HepG2 (cell line): ENCODE measurements at regions not wholly inside any gene's neighbourhood (a gene's known extent, or its start where the extent isn't known, plus 50 kb on each side); places are given as distances from the start of the nearest gene placed in this dataset.

Experiments
- ATAC-seq: fragments of 200-7000 bp; cut with Tn5 transposase; 3 replicates; pipeline ENCODE4 v1.9.1; 2020; ENCODE audit warnings: mild to moderate bottlenecking, moderate library complexity
- BruUV-seq: library from RNA; stranded (reverse); fragments of 400-500 nt; replicated peaks from 2 replicates; lab custom pipeline; 2021; lab: Mats Ljungman, UMichigan
- CTCF ChIA-PET: fragments of 300-600 bp; formaldehyde crosslinking; extraction: SDS; loops from one replicate; lab custom pipeline; 2021; ENCODE audit warnings: low total read pairs, inconsistent platforms, low intra/inter-chr PET ratio; lab: Yijun Ruan, JAX
- POLR2A ChIA-PET: fragments of 350-600 bp; sonication (Branson Sonifier 250); formaldehyde crosslinking; loops from one replicate; lab custom pipeline; 2020; ENCODE audit warnings: antibody characterized with exemption, inconsistent platforms; lab: Yijun Ruan, JAX
- DNase-seq: peaks from one replicate; pipeline ENCODE4 v3.0.0-alpha.2; 2015; ENCODE audit warnings: low spot score
- FAIRE-seq: peaks from 3 replicates; lab custom pipeline; 2011; peaks lifted over from hg19 to GRCh38; lab: Jason Lieb, UNC
- H2AFZ ChIP-seq: one replicate; pipeline ENCODE4 v1.6.1; 2011; ENCODE audit warnings: low read length, inconsistent platforms
- H3K27ac ChIP-seq: fragments of 300-600 bp; 3 replicates; pipeline ENCODE4 v1.8.0; 2011; ENCODE audit warnings: mixed run types, mild to moderate bottlenecking, mixed read lengths, low read length, inconsistent platforms; ENCODE audit not compliant: insufficient read depth; ENCODE audit errors: extremely low read length
- H3K27me3 ChIP-seq, 2 experiments: fragments of 200-600 bp in 1 of 2; 2 replicates in 1 of 2; 3 replicates in 1 of 2; pipeline versions ENCODE4 v1.6.0 to v1.8.0; 2011; ENCODE audit warnings: low read length in 2 of 2, mild to moderate bottlenecking in 2 of 2, moderate library complexity in 2 of 2, inconsistent platforms in 1 of 2; ENCODE audit not compliant: insufficient read depth in 2 of 2, control insufficient read depth in 1 of 2
- H3K36me3 ChIP-seq, 2 experiments: fragments of 200-600 bp in 1 of 2; replicated peaks in 1 of 2; 2 replicates in 1 of 2; 3 replicates in 1 of 2; pipeline versions ENCODE4 v1.5.1 to v1.8.0; 2011; ENCODE audit warnings: low read length in 2 of 2, inconsistent platforms in 1 of 2; ENCODE audit not compliant: insufficient read depth in 2 of 2, control insufficient read depth in 1 of 2
- H3K4me1 ChIP-seq: 2 replicates; pipeline ENCODE4 v1.5.1; 2012; ENCODE audit warnings: low read length, inconsistent platforms; ENCODE audit not compliant: insufficient read depth
- H3K4me2 ChIP-seq: 2 replicates; pipeline ENCODE4 v1.6.0; 2011; ENCODE audit warnings: low read depth, low read length, inconsistent platforms
- H3K4me3 ChIP-seq, 3 experiments: fragments of 200-600 bp in 1 of 3; sonication (generic), shearing (Covaris generic) in 1 of 3; replicated peaks in 1 of 3; 2 replicates each; pipeline ENCODE4 v1.5.1; 2011 to 2016; ENCODE audit warnings: low read length in 3 of 3, inconsistent platforms in 2 of 3, low read depth in 2 of 3, mild to moderate bottlenecking in 2 of 3, control low read depth in 1 of 3, mixed read lengths in 1 of 3; ENCODE audit not compliant: insufficient read depth in 1 of 3
- H3K79me2 ChIP-seq: one replicate; pipeline ENCODE4 v1.6.1; 2011; ENCODE audit warnings: low read length, inconsistent platforms; ENCODE audit not compliant: insufficient read depth
- H3K9ac ChIP-seq: 2 replicates; pipeline ENCODE4 v1.6.0; 2011; ENCODE audit warnings: mild to moderate bottlenecking, low read depth, low read length, inconsistent platforms; ENCODE audit not compliant: insufficient read depth
- H3K9me3 ChIP-seq: 2 replicates; pipeline ENCODE4 v1.5.1; 2012; ENCODE audit warnings: mild to moderate bottlenecking, low read length
- H4K20me1 ChIP-seq: 2 replicates; pipeline ENCODE4 v1.6.0; 2011; ENCODE audit warnings: inconsistent platforms, mild to moderate bottlenecking, low read length, moderate library complexity; ENCODE audit not compliant: insufficient read depth
- CBX1 ChIP-seq: IDR thresholded peaks from one replicate; pipeline ENCODE4 v1.6.1; 2016; ENCODE audit warnings: antibody characterized with exemption, low read depth
- MLLT10 ChIP-seq: sonication (generic); formaldehyde crosslinking; IDR thresholded peaks from 2 replicates; pipeline ENCODE4 v1.4.0; 2020; ENCODE audit warnings: missing genetic modification reagents
- MTA3 ChIP-seq: sonication (generic); formaldehyde crosslinking; IDR thresholded peaks from 2 replicates; pipeline ENCODE4 v1.4.0; 2020; ENCODE audit warnings: missing genetic modification reagents
- NFIC ChIP-seq: IDR thresholded peaks from 2 replicates; pipeline ENCODE4 v1.6.1; 2012; ENCODE audit warnings: mild to moderate bottlenecking, low read length, inconsistent platforms
- RCOR2 ChIP-seq: IDR thresholded peaks from 2 replicates; pipeline ENCODE4 v1.6.1; 2016; ENCODE audit warnings: missing biosample characterization, missing genetic modification reagents
- RELA ChIP-seq: sonication (generic); formaldehyde crosslinking; IDR thresholded peaks from 2 replicates; pipeline ENCODE4 v1.4.0; 2020; ENCODE audit warnings: missing genetic modification reagents
- THAP7 ChIP-seq: sonication (generic); formaldehyde crosslinking; IDR thresholded peaks from 2 replicates; pipeline ENCODE4 v1.8.1; 2023; ENCODE audit warnings: mild to moderate bottlenecking, missing genetic modification reagents
- TMF1 ChIP-seq: sonication (generic); formaldehyde crosslinking; IDR thresholded peaks from 2 replicates; pipeline ENCODE4 v1.8.1; 2022; ENCODE audit warnings: low read depth, missing genetic modification reagents
- ZBTB49 ChIP-seq: sonication (generic); formaldehyde crosslinking; IDR thresholded peaks from 2 replicates; pipeline ENCODE4 v1.4.0; 2020; ENCODE audit warnings: missing genetic modification reagents, borderline replicate concordance
- ZIK1 ChIP-seq: sonication (generic); formaldehyde crosslinking; IDR thresholded peaks from 2 replicates; pipeline ENCODE4 v1.5.0; 2020; ENCODE audit warnings: mild to moderate bottlenecking, low read depth, missing genetic modification reagents, borderline replicate concordance
- ZNF282 ChIP-seq: fragments of 450-650 bp; IDR thresholded peaks from 2 replicates; pipeline ENCODE4 v1.6.1; 2018; ENCODE audit not compliant: partially characterized antibody
- ZNF354B ChIP-seq: sonication (generic); formaldehyde crosslinking; IDR thresholded peaks from 2 replicates; pipeline ENCODE4 v1.8.0; 2022; ENCODE audit warnings: mild to moderate bottlenecking, missing genetic modification reagents
- ZNF362 ChIP-seq: sonication (generic); formaldehyde crosslinking; IDR thresholded peaks from 2 replicates; pipeline ENCODE4 v1.4.0; 2020; ENCODE audit warnings: missing genetic modification reagents, mild to moderate bottlenecking, borderline replicate concordance
- ZNF549 ChIP-seq: sonication (generic); formaldehyde crosslinking; IDR thresholded peaks from 2 replicates; pipeline ENCODE4 v1.5.0; 2020; ENCODE audit warnings: missing genetic modification reagents
- in situ Hi-C: cut with HindIII; loops from 2 replicates; pipeline ENCODE4 v1.10.0; 2017; ENCODE audit warnings: low pct_unique_long_range_greater_than_20kb; ENCODE audit not compliant: extremely low pct_ligation_motif_present
- intact Hi-C: fragments of 100-400 bp; cut with micrococcal nuclease; formaldehyde crosslinking; loops from one replicate; pipeline ENCODE4 v1.10.0; 2022; ENCODE audit not compliant: unreplicated experiment

- in situ Hi-C loops = no loop called here
- no peaks in the 10 kb centered on the region for H3K79me2 ChIP-seq
- H3K4me2 ChIP-seq = no peak overlapping the region
- H3K4me1 ChIP-seq = no peaks in the 10 kb centered on the region
- H3K4me3 ChIP-seq = no peak overlapping the region
- POLR2A ChIA-PET = no interaction called here
- H3K27me3 ChIP-seq = no peaks in the 10 kb centered on the region
- ATAC-seq = no peak
- no peak overlapping the region for H3K9ac ChIP-seq
- no peaks in the 10 kb centered on the region for H4K20me1 ChIP-seq
- no peak for FAIRE-seq
- no peaks in the 10 kb centered on the region for H3K36me3 ChIP-seq
- intact Hi-C loops = no loop called here
- no peak for TF ChIP-seq RCOR2 (CRISPR knock-in tag)
- TF ChIP-seq ZNF549 (CRISPR knock-in tag) = no peak
- TF ChIP-seq CBX1 = no peak
- no peak for TF ChIP-seq MLLT10
- TF ChIP-seq ZIK1 (CRISPR knock-in tag) = no peak
- TF ChIP-seq ZBTB49 (CRISPR knock-in tag) = no peak
- TF ChIP-seq MTA3 (CRISPR knock-in tag) = no peak
- no peak for TF ChIP-seq RELA (CRISPR knock-in tag)
- no peak for TF ChIP-seq ZNF282
- TF ChIP-seq TMF1 (CRISPR knock-in tag) = no peak
- TF ChIP-seq ZNF354B (CRISPR knock-in tag) = no peak
- no peak for TF ChIP-seq ZNF362 (CRISPR knock-in tag)
- no peak for TF ChIP-seq NFIC
- no peak for TF ChIP-seq THAP7 (CRISPR knock-in tag)
- CTCF ChIA-PET = no interaction called here
- no peaks in the 10 kb centered on the region for H3K9me3 ChIP-seq
- H2AFZ ChIP-seq = no peak overlapping the region
- no peak for DNase-seq
- no TSS peak for BruUV-seq
- no peak overlapping the region for H3K27ac ChIP-seq
Observed at GRCh38 chr10:3616880-3617279, 168.1 kb downstream of the KLF6 start.
